ENCODE measurements at regions not wholly inside any gene's neighbourhood (a gene's known extent, or its start where the extent isn't known, plus 50 kb on each side); places are given as distances from the start of the nearest gene placed in this dataset.

- Histone ChIP-seq H3K9me3 (replicated peaks; ENCODE audit: control insufficient read depth, insufficient read depth, low read length) (no peaks in the 10 kb centered on the region), H3K4me2 (ENCODE audit: insufficient read depth, low read length) (no peak overlapping the region), H3K36me3 (ENCODE audit: control insufficient read depth in 2 of 2, extremely low read depth in 1 of 2, insufficient read depth in 2 of 2, low read length in 2 of 2) (no peaks in the 10 kb centered on the region), H3K27ac (ENCODE audit: insufficient read depth, low read depth, low read length) (no peak overlapping the region), H3K9me1 (replicated peaks; ENCODE audit: control insufficient read depth, extremely low read depth, insufficient read depth, low read length) (no peaks in the 10 kb centered on the region), H3K9ac (replicated peaks; ENCODE audit: extremely low read depth, insufficient read depth, low read length) (no peak overlapping the region), H3K79me2 (ENCODE audit: control insufficient read depth, insufficient read depth, low read length) (no peaks in the 10 kb centered on the region), H3K4me1 (ENCODE audit: control insufficient read depth, extremely low read depth, insufficient read depth, low read length) (no peaks in the 10 kb centered on the region), H2AFZ (ENCODE audit: low read depth, low read length) (no peak overlapping the region), H3K27me3 (ENCODE audit: control insufficient read depth in 2 of 2, insufficient read depth in 2 of 2, low read length in 2 of 2) (no peaks in the 10 kb centered on the region), H4K20me1 (replicated peaks; ENCODE audit: control insufficient read depth, extremely low read depth, insufficient read depth, low read length) (no peaks in the 10 kb centered on the region), H3K4me3 (replicated peaks in 1 of 3; ENCODE audit: insufficient read depth in 1 of 3, low read depth in 1 of 3, low read length in 3 of 3) (no peak overlapping the region)
- dilution Hi-C loops (cut with MboI; ENCODE audit: extremely low pct_ligation_motif_present, low sequenced_read_pairs) = no loop called here
- ChIA-PET POLR2A (no interaction called here), CTCF (no interaction called here)
- intact Hi-C loops (cut with micrococcal nuclease) = no loop called here
- no peak for TF ChIP-seq POLR2A (IDR thresholded peaks at IDR 0.05; ENCODE audit: low read depth, low read length)
- TF ChIP-seq FOS (IDR thresholded peaks at IDR 0.05; ENCODE audit: borderline replicate concordance, insufficient read depth, low read length) = no peak
- TF ChIP-seq, protein P1, sequence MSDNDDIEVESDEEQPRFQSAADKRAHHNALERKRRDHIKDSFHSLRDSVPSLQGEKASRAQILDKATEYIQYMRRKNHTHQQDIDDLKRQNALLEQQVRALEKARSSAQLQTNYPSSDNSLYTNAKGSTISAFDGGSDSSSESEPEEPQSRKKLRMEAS (IDR thresholded peaks at IDR 0.05; ENCODE audit: insufficient read depth, insufficient read length) = no peak
- DNase-seq (ENCODE audit: low read depth, low spot score) = no peak
- BruUV-seq (replicated peaks) = no TSS peak
- FAIRE-seq = no peak
These were observed 238.3 kb upstream of the SESN3 start for GRCh38 chr11:95469258-95469657.

DNA sequence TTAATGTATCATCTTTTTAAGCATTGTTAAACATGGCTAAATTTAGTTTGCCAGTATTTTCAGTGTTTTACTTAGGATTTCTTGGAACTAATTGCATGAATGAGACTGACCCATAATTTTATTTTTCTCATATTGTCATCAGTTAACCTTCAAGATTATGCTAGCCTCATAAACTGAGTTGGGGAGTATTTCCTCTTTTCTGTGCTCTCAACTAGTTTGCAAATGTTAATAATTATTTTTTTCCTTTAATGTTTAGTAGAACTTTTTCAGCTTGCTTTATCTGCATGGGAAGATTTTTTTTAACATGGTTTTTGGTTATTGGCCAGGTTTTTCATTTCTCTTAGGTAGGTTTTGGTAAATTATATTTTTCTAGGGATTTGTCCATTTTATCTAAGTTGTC is 235.4 kb upstream of the SESN3 start:
- Histone ChIP-seq H2AFZ (ENCODE audit: low read depth, low read length) (no peak overlapping the region), H3K4me1 (ENCODE audit: control insufficient read depth, extremely low read depth, insufficient read depth, low read length) (no peaks in the 10 kb centered on the region), H3K9me3 (replicated peaks; ENCODE audit: control insufficient read depth, insufficient read depth, low read length) (no peaks in the 10 kb centered on the region), H3K4me3 (replicated peaks in 1 of 3; ENCODE audit: insufficient read depth in 1 of 3, low read depth in 1 of 3, low read length in 3 of 3) (no peak overlapping the region), H3K9me1 (replicated peaks; ENCODE audit: control insufficient read depth, extremely low read depth, insufficient read depth, low read length) (no peaks in the 10 kb centered on the region), H3K27ac (ENCODE audit: insufficient read depth, low read depth, low read length) (no peak overlapping the region), H3K27me3 (ENCODE audit: control insufficient read depth in 2 of 2, insufficient read depth in 2 of 2, low read length in 2 of 2) (no peaks in the 10 kb centered on the region), H4K20me1 (replicated peaks; ENCODE audit: control insufficient read depth, extremely low read depth, insufficient read depth, low read length) (no peaks in the 10 kb centered on the region), H3K9ac (replicated peaks; ENCODE audit: extremely low read depth, insufficient read depth, low read length) (no peak overlapping the region), H3K79me2 (ENCODE audit: control insufficient read depth, insufficient read depth, low read length) (no peaks in the 10 kb centered on the region), H3K4me2 (ENCODE audit: insufficient read depth, low read length) (no peak overlapping the region), H3K36me3 (ENCODE audit: control insufficient read depth in 2 of 2, extremely low read depth in 1 of 2, insufficient read depth in 2 of 2, low read length in 2 of 2) (no peaks in the 10 kb centered on the region)
- TF ChIP-seq FOS (IDR thresholded peaks at IDR 0.05; ENCODE audit: borderline replicate concordance, insufficient read depth, low read length) (no peak), JUN (IDR thresholded peaks at IDR 0.05; ENCODE audit: borderline replicate concordance, insufficient read depth, insufficient read length, low read depth) (no peak), EZH2 (IDR thresholded peaks at IDR 0.05; ENCODE audit: borderline replicate concordance, low read depth, low read length, severe bottlenecking) (no peak), MYC (IDR thresholded peaks at IDR 0.05; ENCODE audit: low read depth, low read length) (no peak), POLR2AphosphoS5 (IDR thresholded peaks at IDR 0.05; ENCODE audit: insufficient read depth, low read depth, low read length) (no peak), GATA2 (IDR thresholded peaks at IDR 0.05; ENCODE audit: insufficient read depth, insufficient read length, low read depth, low read length) (no peak), POLR2A (IDR thresholded peaks at IDR 0.05; ENCODE audit: low read depth, low read length) (no peak)
- TF ChIP-seq, protein P1 (IDR thresholded peaks at IDR 0.05; ENCODE audit: insufficient read depth, insufficient read length) = no peak
- TF ChIP-seq, protein P2, sequence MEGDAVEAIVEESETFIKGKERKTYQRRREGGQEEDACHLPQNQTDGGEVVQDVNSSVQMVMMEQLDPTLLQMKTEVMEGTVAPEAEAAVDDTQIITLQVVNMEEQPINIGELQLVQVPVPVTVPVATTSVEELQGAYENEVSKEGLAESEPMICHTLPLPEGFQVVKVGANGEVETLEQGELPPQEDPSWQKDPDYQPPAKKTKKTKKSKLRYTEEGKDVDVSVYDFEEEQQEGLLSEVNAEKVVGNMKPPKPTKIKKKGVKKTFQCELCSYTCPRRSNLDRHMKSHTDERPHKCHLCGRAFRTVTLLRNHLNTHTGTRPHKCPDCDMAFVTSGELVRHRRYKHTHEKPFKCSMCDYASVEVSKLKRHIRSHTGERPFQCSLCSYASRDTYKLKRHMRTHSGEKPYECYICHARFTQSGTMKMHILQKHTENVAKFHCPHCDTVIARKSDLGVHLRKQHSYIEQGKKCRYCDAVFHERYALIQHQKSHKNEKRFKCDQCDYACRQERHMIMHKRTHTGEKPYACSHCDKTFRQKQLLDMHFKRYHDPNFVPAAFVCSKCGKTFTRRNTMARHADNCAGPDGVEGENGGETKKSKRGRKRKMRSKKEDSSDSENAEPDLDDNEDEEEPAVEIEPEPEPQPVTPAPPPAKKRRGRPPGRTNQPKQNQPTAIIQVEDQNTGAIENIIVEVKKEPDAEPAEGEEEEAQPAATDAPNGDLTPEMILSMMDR (IDR thresholded peaks at IDR 0.05; ENCODE audit: extremely low read depth in 1 of 2, insufficient read depth in 1 of 2, low read depth in 1 of 2, low read length in 2 of 2) = no peak
- FAIRE-seq (no peak), DNase-seq (ENCODE audit: low read depth, low spot score) (no peak)
- ChIA-PET POLR2A (no interaction called here), CTCF (no interaction called here)
- dilution Hi-C loops (cut with MboI; ENCODE audit: extremely low pct_ligation_motif_present, low sequenced_read_pairs) (no loop called here), intact Hi-C loops (cut with micrococcal nuclease) (no loop called here)
- no TSS peak for BruUV-seq (replicated peaks)

Data from endothelial cell of umbilical vein (primary cell).